K562 (cell line): ENCODE measurements at regions not wholly inside any gene's neighbourhood (a gene's known extent, or its start where the extent isn't known, plus 50 kb on each side); places are given as distances from the start of the nearest gene placed in this dataset.

ENCODE experiments used
- EP300 ChIP-seq: IDR thresholded peaks from 2 replicates; pipeline ENCODE4 v1.6.1; 2012; ENCODE audit warnings: low read length, improper control_type of control experiment
- ESRRA ChIP-seq: fragments of 450-650 bp; IDR thresholded peaks from 2 replicates; pipeline ENCODE4 v1.6.1; 2014; ENCODE audit warnings: low read depth, mild to moderate bottlenecking, moderate library complexity, borderline replicate concordance
- GTF2E2 ChIP-seq: fragments of 200-800 bp; sonication (Bioruptor generic); IDR thresholded peaks from 2 replicates; pipeline ENCODE4 v1.6.1; 2016; ENCODE audit warnings: missing genetic modification characterization, missing compliant biosample characterization
- MCM3 ChIP-seq: fragments of 450-650 bp; IDR thresholded peaks from 2 replicates; pipeline ENCODE4 v1.6.1; 2016
- SREBF2 ChIP-seq: sonication (generic); formaldehyde crosslinking; IDR thresholded peaks from 2 replicates; pipeline ENCODE4 v1.4.0; 2020; ENCODE audit warnings: mild to moderate bottlenecking, missing genetic modification reagents
- TAF1 ChIP-seq: IDR thresholded peaks from 2 replicates; pipeline ENCODE4 v1.6.1; 2011; ENCODE audit warnings: mild to moderate bottlenecking, low read length, moderate library complexity; ENCODE audit not compliant: insufficient read depth, control insufficient read depth, severe bottlenecking; ENCODE audit errors: extremely low read depth
- XRCC3 ChIP-seq: fragments of 450-650 bp; IDR thresholded peaks from 2 replicates; pipeline ENCODE4 v1.6.1; 2017; ENCODE audit warnings: mild to moderate bottlenecking, moderate library complexity
- ZNF124 ChIP-seq: sonication (generic); formaldehyde crosslinking; IDR thresholded peaks from 2 replicates; pipeline ENCODE4 v1.8.1; 2022; ENCODE audit warnings: missing genetic modification reagents
- ZNF778 ChIP-seq: fragments of 450-650 bp; formaldehyde crosslinking; IDR thresholded peaks from 2 replicates; pipeline ENCODE4 v1.4.0; 2020; ENCODE audit warnings: mild to moderate bottlenecking, moderate library complexity
- TF ChIP-seq, protein P1 (sequence below), 3 experiments: IDR thresholded peaks in 2 of 3; conservative IDR thresholded peaks in 1 of 3; 2 replicates each; pipeline ENCODE4 v1.5.1; 2011 to 2012; ENCODE audit warnings: low read length in 3 of 3, mild to moderate bottlenecking in 3 of 3, control low read depth in 2 of 3, improper control_type of control experiment in 1 of 3, inconsistent platforms in 1 of 3, low read depth in 1 of 3, mixed read lengths in 1 of 3, moderate library complexity in 1 of 3; ENCODE audit not compliant: insufficient read depth in 2 of 3
- TF ChIP-seq, protein P2 (sequence below): sonication (generic); formaldehyde crosslinking; IDR thresholded peaks from 2 replicates; pipeline ENCODE4 v1.8.0; 2023; ENCODE audit warnings: missing genetic modification reagents, mild to moderate bottlenecking, borderline replicate concordance
- TF ChIP-seq, protein P3 (sequence below): sonication (generic); formaldehyde crosslinking; IDR thresholded peaks from 2 replicates; pipeline ENCODE4 v1.8.0; 2023; ENCODE audit warnings: mild to moderate bottlenecking, missing genetic modification reagents

DNA sequence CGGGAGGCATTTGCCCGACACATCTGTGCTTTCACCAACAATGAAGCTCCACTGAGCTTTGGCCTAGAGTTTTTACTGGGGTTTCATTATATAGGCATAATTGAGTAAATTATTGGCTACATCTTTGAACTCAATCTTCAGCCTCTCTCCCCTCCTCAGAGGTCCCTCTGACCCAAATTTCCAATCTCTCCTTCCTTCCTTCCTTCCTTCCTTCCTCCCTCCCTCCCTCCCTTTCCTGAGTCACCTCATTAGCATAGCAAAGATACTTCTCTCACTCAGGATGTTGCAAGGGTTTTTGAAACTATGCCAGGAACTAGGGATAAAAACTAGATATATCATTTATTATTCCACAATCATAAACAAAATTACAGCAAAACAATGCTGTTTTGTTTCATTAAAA, 202.8 kb upstream of the PRNP start:
- no peak for TF ChIP-seq EP300
- TF ChIP-seq TAF1: no peak
- TF ChIP-seq ESRRA: no peak
- TF ChIP-seq ZNF778: no peak
- TF ChIP-seq, protein P1, sequence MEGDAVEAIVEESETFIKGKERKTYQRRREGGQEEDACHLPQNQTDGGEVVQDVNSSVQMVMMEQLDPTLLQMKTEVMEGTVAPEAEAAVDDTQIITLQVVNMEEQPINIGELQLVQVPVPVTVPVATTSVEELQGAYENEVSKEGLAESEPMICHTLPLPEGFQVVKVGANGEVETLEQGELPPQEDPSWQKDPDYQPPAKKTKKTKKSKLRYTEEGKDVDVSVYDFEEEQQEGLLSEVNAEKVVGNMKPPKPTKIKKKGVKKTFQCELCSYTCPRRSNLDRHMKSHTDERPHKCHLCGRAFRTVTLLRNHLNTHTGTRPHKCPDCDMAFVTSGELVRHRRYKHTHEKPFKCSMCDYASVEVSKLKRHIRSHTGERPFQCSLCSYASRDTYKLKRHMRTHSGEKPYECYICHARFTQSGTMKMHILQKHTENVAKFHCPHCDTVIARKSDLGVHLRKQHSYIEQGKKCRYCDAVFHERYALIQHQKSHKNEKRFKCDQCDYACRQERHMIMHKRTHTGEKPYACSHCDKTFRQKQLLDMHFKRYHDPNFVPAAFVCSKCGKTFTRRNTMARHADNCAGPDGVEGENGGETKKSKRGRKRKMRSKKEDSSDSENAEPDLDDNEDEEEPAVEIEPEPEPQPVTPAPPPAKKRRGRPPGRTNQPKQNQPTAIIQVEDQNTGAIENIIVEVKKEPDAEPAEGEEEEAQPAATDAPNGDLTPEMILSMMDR (IDR thresholded peaks at IDR 0.05 in 2 of 3, conservative IDR thresholded peaks at IDR 0.05 in 1 of 3; ENCODE audit: insufficient read depth in 2 of 3, low read depth in 1 of 3, low read length in 3 of 3): no peak
- TF ChIP-seq MCM3: no peak
- TF ChIP-seq ZNF124 (CRISPR knock-in tag): no peak
- no peak for TF ChIP-seq GTF2E2 (tag)
- TF ChIP-seq, protein P2, sequence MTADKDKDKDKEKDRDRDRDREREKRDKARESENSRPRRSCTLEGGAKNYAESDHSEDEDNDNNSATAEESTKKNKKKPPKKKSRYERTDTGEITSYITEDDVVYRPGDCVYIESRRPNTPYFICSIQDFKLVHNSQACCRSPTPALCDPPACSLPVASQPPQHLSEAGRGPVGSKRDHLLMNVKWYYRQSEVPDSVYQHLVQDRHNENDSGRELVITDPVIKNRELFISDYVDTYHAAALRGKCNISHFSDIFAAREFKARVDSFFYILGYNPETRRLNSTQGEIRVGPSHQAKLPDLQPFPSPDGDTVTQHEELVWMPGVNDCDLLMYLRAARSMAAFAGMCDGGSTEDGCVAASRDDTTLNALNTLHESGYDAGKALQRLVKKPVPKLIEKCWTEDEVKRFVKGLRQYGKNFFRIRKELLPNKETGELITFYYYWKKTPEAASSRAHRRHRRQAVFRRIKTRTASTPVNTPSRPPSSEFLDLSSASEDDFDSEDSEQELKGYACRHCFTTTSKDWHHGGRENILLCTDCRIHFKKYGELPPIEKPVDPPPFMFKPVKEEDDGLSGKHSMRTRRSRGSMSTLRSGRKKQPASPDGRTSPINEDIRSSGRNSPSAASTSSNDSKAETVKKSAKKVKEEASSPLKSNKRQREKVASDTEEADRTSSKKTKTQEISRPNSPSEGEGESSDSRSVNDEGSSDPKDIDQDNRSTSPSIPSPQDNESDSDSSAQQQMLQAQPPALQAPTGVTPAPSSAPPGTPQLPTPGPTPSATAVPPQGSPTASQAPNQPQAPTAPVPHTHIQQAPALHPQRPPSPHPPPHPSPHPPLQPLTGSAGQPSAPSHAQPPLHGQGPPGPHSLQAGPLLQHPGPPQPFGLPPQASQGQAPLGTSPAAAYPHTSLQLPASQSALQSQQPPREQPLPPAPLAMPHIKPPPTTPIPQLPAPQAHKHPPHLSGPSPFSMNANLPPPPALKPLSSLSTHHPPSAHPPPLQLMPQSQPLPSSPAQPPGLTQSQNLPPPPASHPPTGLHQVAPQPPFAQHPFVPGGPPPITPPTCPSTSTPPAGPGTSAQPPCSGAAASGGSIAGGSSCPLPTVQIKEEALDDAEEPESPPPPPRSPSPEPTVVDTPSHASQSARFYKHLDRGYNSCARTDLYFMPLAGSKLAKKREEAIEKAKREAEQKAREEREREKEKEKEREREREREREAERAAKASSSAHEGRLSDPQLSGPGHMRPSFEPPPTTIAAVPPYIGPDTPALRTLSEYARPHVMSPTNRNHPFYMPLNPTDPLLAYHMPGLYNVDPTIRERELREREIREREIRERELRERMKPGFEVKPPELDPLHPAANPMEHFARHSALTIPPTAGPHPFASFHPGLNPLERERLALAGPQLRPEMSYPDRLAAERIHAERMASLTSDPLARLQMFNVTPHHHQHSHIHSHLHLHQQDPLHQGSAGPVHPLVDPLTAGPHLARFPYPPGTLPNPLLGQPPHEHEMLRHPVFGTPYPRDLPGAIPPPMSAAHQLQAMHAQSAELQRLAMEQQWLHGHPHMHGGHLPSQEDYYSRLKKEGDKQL: no peak
- TF ChIP-seq, protein P3, sequence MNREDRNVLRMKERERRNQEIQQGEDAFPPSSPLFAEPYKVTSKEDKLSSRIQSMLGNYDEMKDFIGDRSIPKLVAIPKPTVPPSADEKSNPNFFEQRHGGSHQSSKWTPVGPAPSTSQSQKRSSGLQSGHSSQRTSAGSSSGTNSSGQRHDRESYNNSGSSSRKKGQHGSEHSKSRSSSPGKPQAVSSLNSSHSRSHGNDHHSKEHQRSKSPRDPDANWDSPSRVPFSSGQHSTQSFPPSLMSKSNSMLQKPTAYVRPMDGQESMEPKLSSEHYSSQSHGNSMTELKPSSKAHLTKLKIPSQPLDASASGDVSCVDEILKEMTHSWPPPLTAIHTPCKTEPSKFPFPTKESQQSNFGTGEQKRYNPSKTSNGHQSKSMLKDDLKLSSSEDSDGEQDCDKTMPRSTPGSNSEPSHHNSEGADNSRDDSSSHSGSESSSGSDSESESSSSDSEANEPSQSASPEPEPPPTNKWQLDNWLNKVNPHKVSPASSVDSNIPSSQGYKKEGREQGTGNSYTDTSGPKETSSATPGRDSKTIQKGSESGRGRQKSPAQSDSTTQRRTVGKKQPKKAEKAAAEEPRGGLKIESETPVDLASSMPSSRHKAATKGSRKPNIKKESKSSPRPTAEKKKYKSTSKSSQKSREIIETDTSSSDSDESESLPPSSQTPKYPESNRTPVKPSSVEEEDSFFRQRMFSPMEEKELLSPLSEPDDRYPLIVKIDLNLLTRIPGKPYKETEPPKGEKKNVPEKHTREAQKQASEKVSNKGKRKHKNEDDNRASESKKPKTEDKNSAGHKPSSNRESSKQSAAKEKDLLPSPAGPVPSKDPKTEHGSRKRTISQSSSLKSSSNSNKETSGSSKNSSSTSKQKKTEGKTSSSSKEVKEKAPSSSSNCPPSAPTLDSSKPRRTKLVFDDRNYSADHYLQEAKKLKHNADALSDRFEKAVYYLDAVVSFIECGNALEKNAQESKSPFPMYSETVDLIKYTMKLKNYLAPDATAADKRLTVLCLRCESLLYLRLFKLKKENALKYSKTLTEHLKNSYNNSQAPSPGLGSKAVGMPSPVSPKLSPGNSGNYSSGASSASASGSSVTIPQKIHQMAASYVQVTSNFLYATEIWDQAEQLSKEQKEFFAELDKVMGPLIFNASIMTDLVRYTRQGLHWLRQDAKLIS (CRISPR knock-in tag): no peak
- TF ChIP-seq XRCC3: no peak
- no peak for TF ChIP-seq SREBF2 (CRISPR knock-in tag)
